Nephron (organoid): ENCODE measurements at regions not wholly inside any gene's neighbourhood (a gene's known extent, or its start where the extent isn't known, plus 50 kb on each side); places are given as distances from the start of the nearest gene placed in this dataset.

Experiments used
- H3K27ac Mint-ChIP-seq, 3 experiments: 2 replicates each; pipeline ENCODE4 v1.8.0; 2020; ENCODE audit warnings: mixed read lengths in 3 of 3, mild to moderate bottlenecking in 2 of 3, moderate library complexity in 1 of 3
- H3K27me3 Mint-ChIP-seq: 2 replicates; pipeline ENCODE4 v1.8.0; 2021; ENCODE audit warnings: low read depth, mild to moderate bottlenecking, moderate library complexity, mixed read lengths
- H3K36me3 Mint-ChIP-seq: 2 replicates; pipeline ENCODE4 v1.8.0; 2020; ENCODE audit warnings: low read depth, mixed read lengths
- H3K4me1 Mint-ChIP-seq: 2 replicates; pipeline ENCODE4 v1.8.0; 2020; ENCODE audit warnings: mixed read lengths
- H3K4me3 Mint-ChIP-seq, 3 experiments: 2 replicates each; pipeline ENCODE4 v1.8.0; 2020; ENCODE audit warnings: mild to moderate bottlenecking in 3 of 3, mixed read lengths in 3 of 3, moderate library complexity in 2 of 3
- H3K9me3 Mint-ChIP-seq: 2 replicates; pipeline ENCODE4 v1.8.0; 2020; ENCODE audit warnings: mixed read lengths
- TF ChIP-seq, protein P1 (sequence below), 3 experiments: fragments of 200-600 bp; sonication (generic); IDR thresholded peaks; one replicate each; pipeline ENCODE4 v1.5.0; 2021; ENCODE audit warnings: antibody characterized with exemption in 3 of 3; ENCODE audit not compliant: unreplicated experiment in 3 of 3

DNA sequence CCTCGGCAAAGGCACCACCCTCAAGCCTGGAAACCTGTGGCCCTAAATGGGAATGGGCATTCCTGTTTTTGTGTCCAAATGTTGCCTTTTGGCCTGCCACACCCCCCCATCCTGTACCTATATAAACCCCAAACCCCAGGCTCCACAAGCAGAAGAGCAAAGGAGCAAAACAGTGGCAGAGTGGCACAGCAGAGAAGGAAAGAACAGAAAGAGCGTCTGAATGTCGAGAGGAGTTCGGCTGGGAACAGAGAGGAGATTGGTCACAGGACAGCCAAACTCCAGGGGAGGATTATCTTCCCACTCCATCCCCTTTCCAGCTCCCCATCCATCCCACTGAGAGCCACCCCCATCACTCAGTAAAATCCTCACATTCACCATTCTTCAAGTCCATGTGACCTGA lies 58.0 kb upstream of the PREP start:
- TF ChIP-seq, protein P1, sequence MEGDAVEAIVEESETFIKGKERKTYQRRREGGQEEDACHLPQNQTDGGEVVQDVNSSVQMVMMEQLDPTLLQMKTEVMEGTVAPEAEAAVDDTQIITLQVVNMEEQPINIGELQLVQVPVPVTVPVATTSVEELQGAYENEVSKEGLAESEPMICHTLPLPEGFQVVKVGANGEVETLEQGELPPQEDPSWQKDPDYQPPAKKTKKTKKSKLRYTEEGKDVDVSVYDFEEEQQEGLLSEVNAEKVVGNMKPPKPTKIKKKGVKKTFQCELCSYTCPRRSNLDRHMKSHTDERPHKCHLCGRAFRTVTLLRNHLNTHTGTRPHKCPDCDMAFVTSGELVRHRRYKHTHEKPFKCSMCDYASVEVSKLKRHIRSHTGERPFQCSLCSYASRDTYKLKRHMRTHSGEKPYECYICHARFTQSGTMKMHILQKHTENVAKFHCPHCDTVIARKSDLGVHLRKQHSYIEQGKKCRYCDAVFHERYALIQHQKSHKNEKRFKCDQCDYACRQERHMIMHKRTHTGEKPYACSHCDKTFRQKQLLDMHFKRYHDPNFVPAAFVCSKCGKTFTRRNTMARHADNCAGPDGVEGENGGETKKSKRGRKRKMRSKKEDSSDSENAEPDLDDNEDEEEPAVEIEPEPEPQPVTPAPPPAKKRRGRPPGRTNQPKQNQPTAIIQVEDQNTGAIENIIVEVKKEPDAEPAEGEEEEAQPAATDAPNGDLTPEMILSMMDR (IDR thresholded peaks at IDR 0.05; ENCODE audit: unreplicated experiment in 3 of 3), result no peak
- Mint-ChIP-seq H3K27me3 (no peaks in the 10 kb centered on the region), H3K27ac (no peak overlapping the region), H3K4me1 (no peaks in the 10 kb centered on the region), H3K36me3 (peaks cover 9% of the 10 kb centered on the region), H3K9me3 (peaks cover 16% of the 10 kb centered on the region), H3K4me3 (no peak overlapping the region)

DNA sequence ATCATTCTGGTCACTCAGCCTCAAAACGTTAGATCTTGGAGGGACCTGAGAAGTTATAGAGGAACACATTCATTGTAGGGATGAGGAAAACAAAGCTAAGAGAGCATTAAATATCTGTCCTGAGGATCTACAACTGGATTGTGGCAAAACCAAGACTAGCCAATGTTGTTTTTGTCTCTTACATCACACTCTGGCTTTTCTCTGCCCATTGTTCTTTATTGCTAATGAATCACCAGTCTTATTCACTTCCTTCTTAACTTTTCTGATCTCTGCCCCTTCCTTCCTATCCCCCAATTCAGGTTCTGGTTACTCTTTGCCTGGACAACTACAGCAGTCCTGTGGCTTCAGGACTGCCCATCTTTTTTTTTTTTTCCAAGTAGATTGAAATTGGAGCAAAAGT lies 57.0 kb upstream of the PREP start:
- Mint-ChIP-seq H3K9me3 (peaks cover 10% of the 10 kb centered on the region), H3K4me1 (no peaks in the 10 kb centered on the region), H3K36me3 (peaks cover 3% of the 10 kb centered on the region), H3K27me3 (no peaks in the 10 kb centered on the region), H3K4me3 (no peak overlapping the region), H3K27ac (no peak overlapping the region)
- TF ChIP-seq, protein P1 (IDR thresholded peaks at IDR 0.05; ENCODE audit: unreplicated experiment in 3 of 3), result no peak

DNA sequence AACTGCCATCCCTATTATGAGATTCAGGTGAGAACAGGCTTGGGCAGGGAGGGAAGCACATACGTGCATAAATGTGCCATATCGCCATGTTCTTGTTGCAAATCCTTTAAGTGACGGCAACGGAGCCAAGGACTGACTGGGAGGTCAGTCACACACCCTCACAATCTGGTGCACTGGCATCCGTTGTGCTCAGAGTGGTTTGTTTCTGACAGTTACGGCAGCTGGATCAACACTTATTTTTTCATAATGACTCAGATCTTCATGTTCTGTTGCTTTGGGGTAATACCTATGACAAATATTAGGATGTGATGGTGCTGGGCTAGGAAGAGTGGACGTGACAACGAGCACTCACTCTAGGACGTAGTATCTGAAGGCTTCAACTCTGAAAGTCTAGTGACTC lies 56.2 kb upstream of the PREP start:
- H3K4me1 Mint-ChIP-seq, result no peaks in the 10 kb centered on the region

DNA sequence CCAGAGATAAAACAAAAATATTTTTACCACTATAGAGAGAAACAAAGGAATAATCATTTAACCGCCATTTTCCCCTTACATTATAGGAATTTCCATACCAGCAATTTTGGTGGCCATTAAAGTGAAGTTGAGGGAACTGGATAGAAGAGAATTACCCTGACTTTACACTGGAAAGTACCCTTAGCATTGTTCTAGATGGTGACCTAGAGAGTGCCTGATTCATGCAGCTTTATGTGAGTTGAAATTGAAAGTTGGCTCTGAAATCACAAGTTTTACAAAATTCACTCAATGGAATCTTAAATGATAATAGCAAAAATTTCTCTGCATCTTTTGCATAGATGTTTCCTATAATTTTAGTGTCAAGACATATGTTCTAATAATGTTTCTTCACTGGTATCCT lies 55.7 kb upstream of the PREP start:
- Mint-ChIP-seq H3K4me1 (no peaks in the 10 kb centered on the region), H3K27me3 (peaks cover under 1% of the 10 kb centered on the region), H3K27ac (no peak overlapping the region), H3K9me3 (peaks cover 4% of the 10 kb centered on the region), H3K36me3 (no peaks in the 10 kb centered on the region), H3K4me3 (no peak overlapping the region)
- TF ChIP-seq, protein P1 (IDR thresholded peaks at IDR 0.05; ENCODE audit: unreplicated experiment in 3 of 3), result no peak

More for the DNA sequence above, 56.2 kb upstream of the PREP start:
- Mint-ChIP-seq H3K4me3 (no peak overlapping the region), H3K9me3 (peaks cover 4% of the 10 kb centered on the region), H3K36me3 (no peaks in the 10 kb centered on the region), H3K27ac (no peak overlapping the region), H3K27me3 (no peaks in the 10 kb centered on the region)
- TF ChIP-seq, protein P1 (IDR thresholded peaks at IDR 0.05; ENCODE audit: unreplicated experiment in 3 of 3), result no peak

DNA sequence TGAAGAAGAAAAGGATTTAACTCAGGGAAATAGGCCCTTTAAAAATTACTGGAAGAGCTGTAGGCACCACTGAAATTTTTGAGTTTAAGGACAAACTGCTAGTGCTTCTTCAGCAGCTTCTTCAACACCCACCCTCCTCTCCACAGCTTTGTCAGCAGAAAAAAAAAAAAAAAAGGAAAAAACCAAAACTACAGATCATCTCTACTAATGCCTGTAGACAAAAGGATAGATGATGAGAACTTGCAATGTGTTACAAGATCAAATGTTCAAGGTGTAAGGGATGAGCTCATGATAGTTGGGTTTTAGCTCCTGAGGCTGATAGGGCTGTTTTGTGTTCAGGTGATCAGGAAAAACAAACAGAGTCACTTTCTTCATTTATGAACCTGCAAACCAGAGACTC lies 55.2 kb upstream of the PREP start:
- H3K9me3 Mint-ChIP-seq, result peaks cover 4% of the 10 kb centered on the region
- TF ChIP-seq, protein P1 (IDR thresholded peaks at IDR 0.05; ENCODE audit: unreplicated experiment in 3 of 3), result no peak
- H3K4me3 Mint-ChIP-seq, result no peak overlapping the region
- H3K36me3 Mint-ChIP-seq, result no peaks in the 10 kb centered on the region
- H3K4me1 Mint-ChIP-seq, result no peaks in the 10 kb centered on the region
- H3K27ac Mint-ChIP-seq, result no peak overlapping the region
- H3K27me3 Mint-ChIP-seq, result peaks cover 3% of the 10 kb centered on the region

DNA sequence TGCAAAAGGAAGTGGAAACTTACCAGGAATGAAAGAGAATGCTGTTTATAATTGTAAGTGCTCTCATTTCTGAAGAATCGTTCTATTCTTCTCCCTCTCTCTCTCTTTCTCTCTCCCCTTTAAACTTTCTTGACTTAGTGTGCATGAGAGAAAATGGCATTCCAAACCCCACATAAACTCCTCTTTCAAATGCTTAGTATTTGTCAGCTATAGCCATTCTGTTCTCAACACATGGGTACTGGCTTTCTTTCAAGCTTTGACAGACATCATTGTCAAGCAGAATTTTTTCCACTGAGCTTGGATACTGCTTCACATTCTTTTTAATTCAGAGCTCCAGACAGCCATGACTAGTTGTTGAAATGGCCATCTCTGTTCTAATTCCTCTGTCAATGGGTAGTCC lies 51.1 kb upstream of the PREP start:
- Mint-ChIP-seq H3K4me1 (no peaks in the 10 kb centered on the region), H3K36me3 (no peaks in the 10 kb centered on the region), H3K27ac (no peak overlapping the region), H3K4me3 (no peak overlapping the region), H3K9me3 (no peaks in the 10 kb centered on the region), H3K27me3 (peaks cover 7% of the 10 kb centered on the region)
- TF ChIP-seq, protein P1 (IDR thresholded peaks at IDR 0.05; ENCODE audit: unreplicated experiment in 3 of 3), result no peak
